Tongue (tissue), 1 donor: ENCODE measurements at regions not wholly inside any gene's neighbourhood (a gene's known extent, or its start where the extent isn't known, plus 50 kb on each side); places are given as distances from the start of the nearest gene placed in this dataset.

ENCODE experiments used
- DNase-seq: peaks from one replicate; pipeline ENCODE4 v3.0.0-alpha.2; 2015

DNA sequence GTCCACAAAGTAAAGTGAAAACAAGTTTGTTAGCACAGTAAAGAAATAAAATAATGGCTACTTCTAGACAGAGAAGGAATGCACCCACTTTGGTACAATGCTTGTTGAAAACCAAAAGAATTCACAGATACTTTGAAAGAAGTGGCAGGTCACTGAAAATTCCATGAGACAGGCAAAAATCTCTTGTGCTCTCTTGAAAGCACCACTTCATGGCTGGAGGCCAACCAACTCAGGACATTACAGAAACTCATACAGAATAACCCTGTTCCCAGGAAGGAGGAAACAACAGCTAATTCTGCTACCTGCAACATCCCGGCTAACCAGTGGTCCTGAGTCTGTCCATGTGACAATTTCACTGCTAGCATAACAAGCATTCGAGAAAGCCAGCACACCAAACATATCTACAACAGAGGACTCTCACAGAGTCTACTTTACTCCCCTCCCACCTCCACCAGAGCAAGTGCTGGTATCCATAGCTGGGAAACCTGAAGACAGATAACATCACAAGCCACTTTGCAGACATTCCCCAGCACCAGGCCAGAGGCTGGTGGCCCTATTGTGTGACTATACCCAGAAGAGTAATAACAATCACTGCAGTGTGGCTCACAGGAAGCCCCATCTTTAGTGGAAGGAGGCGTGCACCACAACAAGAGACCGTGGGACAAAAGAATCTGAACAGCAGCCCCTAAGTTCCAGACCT is 255.3 kb upstream of the SLITRK3 start:
- no peak for DNase-seq

- no peak for DNase-seq
Observed at GRCh38 chr3:165446555-165446954, 250.4 kb upstream of the SLITRK3 start.

DNA sequence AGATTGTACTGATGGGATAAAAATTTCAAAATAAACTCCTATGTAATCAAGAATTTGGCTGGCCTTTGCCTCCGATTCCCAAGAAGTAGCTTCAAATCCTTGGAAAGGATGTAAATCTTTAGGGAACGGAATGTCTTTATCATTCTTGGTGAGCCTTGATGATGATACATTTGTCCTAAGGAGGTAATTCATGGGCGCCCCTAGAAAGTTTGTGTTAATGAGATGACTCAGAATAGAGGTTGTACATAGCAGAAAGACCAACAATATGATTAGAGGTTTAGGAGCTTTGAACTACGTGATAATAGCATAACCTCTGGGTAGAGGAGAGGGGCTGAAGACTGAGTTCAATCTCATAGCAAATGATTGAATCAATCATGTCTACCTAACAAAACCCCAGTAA is 248.6 kb upstream of the SLITRK3 start:
- DNase-seq = no peak

DNA sequence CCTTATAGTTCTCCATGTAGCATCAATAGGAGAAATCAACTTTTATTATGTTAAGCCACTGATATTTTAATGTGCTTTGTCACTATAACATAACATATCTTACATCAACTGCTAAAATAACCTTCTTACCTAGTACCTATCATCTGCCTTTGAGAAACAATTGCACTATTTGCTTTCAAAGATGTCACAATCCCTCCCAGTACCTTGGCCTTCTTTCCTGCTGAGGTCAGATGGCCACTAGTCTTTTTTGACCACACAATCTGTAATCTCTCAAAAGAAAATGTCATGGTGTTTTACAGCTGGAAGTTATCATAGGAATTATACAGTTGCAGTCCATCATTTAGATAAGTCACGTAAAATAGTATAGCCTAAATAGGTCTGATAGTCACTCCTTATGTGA is 247.5 kb upstream of the SLITRK3 start:
- no peak for DNase-seq

- no peak for DNase-seq
Observed at GRCh38 chr3:165442061-165442460, 245.9 kb upstream of the SLITRK3 start.

DNA sequence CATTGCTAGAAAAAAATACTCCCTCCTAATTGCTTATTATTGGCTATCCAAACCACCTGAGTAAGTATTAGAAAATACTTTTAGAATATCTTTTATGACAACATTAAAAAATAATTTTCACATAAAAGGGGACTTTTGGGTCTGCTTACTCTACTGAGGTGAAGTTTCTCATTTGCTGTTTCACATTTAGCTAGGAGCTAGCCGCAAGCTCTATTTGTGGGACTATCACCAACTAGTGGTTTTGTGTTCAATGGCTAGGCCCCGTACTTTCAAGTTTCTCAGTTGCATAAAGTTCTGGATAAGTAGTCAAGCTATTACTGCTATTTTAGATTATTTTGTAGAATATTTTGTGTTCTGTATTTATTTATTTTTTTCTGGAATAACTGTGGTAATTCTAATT is 244.2 kb upstream of the SLITRK3 start:
- DNase-seq = no peak

- DNase-seq = no peak
Observed at GRCh38 chr3:165439765-165440164, 243.6 kb upstream of the SLITRK3 start.

DNA sequence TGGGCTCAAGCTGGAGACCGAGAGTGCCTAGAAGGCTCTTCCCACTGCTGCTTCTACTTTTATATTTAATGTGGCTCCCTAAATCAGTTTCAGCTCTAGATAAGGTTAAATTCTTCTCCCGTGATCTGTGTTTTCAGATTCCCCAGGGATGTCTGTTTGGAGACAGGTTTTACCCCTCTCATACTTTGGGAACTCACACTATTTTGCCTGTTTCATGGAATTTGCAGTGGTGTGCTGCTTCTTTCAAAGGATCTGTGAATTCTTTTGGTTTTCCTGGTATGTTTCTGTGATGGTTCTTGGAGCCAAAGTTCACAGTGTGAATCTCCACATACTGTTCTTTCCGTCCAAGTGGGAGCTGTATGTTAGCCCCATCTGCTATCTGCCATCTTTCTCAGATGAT is 238.3 kb upstream of the SLITRK3 start:
- no peak for DNase-seq

DNA sequence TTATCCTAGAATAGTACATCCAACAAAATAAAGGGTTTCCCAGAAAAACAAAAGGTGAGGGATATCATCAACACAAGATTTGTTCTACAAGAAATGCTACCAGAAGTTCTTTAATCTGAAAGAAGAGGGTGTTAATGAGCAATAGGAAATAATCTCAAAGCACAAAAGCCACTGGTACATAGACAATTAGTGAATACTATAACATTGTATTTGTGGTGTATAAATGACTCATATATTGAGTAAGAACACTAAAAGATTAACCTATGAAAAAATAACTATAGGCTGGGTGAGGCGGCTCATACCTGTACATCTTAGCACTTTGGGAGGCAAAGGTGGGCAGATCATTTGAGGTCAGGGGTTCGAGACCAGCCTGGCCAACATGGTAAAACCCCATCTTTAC is 210.2 kb upstream of the SLITRK3 start:
- DNase-seq = no peak

DNA sequence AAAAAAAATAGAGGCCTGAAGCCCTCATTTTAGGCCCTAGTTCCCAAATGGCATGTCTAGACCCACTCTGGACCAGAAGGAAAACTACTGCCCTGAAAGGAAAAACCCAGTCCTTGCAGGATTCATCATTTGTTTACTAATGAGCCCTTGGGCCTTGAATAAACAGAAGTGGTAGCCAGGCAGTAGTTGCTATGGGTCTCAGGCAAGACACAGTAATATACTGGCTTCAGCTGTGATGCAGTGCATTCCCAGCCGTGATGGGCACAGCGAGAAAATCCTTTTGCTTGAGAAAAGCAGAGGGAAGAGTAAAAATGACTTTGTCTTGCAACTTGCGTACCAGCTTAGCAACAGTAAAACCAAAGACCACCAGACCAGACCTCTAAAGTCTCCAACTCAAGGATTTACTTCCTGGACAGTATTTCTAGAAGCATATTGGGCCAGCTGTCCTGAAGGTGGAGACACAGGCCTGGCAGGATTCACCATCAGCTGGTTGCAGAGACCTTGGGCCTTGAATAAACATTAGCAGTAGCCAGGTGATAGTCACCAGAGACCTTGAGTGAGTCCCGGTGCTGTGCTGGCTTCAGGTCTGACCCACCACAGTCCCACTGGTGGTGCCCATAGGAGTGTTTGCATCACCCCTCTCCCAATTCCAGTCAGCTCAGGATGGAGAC is 208.3 kb upstream of the SLITRK3 start:
- DNase-seq = no peak

DNA sequence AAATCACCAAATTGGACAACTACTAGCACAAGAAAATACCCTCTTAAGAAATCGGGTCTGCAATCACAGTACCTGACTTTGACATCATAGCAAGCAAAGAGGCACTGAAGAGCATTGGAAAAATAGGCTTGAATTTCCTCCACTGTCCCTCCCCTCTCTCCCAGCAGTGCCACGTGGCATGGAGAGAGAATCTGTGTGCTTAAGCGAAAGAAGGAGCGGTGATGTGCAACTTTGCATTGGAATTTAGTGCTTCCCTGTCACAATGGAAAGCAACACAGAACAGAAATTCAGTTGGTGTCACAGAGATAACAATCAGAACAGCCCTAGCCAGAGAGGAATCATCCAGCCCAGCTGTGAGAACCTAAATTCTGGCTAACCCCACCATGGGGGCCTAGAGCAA is 207.5 kb upstream of the SLITRK3 start:
- no peak for DNase-seq

- DNase-seq = no peak
Observed at GRCh38 chr3:165395188-165395587, 199.0 kb upstream of the SLITRK3 start.

DNA sequence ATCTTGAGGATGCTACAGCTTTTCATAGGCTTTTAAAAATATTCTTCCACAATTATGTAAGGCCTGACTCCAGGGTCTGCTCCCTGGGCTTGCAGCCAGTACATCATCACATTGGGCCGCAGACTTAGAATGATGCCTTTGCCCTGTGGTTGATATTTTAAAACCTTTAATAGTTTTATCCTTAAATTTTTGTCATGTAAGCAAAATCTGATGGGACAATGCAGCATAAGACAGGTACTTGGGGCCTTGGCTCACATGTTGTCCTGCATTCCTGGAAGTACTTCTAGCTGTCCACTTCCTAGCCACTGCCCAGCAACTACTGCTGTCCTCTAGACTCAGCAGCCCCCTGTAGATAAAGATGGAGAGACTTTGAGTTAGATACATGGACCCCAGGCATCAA is 197.3 kb upstream of the SLITRK3 start:
- no peak for DNase-seq

- no peak for DNase-seq
Observed at GRCh38 chr3:165390166-165390565, 194.0 kb upstream of the SLITRK3 start.

DNA sequence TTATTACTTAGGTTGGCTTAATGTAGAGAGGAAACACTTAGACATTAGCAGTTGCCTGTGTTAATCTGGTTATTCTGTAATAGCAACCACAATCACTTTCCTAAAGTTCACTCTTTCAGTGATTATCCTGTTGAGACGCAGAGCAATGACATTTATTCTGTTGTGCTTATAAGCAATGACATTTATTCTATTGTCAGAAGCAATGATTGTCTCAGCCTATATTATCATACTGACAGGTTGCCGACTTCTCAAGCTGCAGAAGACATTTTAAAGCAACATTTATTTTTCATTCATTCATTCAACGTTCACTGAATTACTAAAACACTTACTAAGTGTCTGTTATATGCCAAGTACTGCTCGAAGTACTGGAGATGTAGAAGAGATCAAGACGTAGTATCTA is 193.5 kb upstream of the SLITRK3 start:
- no peak for DNase-seq

DNA sequence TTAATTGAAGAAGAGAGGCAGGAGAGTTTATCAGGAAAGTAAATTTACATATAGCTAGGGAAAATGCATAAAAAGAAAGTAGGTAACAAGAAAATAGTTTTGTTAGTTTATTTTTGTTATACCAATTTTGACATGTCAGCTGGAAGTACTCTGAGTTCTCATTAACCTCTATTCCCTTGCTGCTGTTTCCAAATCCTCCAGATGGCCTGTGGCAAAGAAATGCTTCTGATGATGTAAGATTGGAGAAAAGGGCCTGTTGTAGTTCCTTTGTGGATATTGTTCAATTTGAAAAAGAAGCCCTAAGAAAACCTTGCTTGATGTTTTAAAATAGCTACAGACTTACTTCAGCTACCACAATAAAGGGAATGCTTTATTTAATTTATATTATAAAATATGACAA is 192.9 kb upstream of the SLITRK3 start:
- DNase-seq = peak; percentile 38

- no peak for DNase-seq
Observed at GRCh38 chr3:165383381-165383780, 187.2 kb upstream of the SLITRK3 start.

- no peak for DNase-seq
Observed at GRCh38 chr3:165382672-165383071, 186.5 kb upstream of the SLITRK3 start.

- DNase-seq = no peak
Observed at GRCh38 chr3:165378761-165379160, 182.6 kb upstream of the SLITRK3 start.

- no peak for DNase-seq
Observed at GRCh38 chr3:165359005-165359404, 162.8 kb upstream of the SLITRK3 start.

GRCh38 chr3:165355316-165355715 is 159.1 kb upstream of the SLITRK3 start:
- DNase-seq = no peak

DNA sequence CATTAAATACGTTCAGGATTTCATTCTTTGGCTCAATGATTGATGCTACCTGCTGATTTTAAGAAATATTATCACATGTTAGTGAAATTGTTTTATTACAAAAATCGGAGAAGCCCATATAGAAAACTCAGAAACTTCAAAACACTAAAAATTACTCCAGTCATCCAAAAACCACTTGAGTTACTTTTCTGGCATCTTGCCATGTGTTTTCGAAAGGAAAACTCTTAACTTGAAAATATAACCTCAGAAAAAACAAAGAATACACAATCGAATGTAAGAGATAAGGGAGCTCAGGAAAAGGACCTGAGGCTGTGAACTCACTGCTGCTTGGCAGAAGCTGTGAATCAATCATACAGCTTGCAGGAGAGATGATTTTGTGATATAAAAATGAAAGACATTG is 151.3 kb upstream of the SLITRK3 start:
- DNase-seq = peak; percentile 1

DNA sequence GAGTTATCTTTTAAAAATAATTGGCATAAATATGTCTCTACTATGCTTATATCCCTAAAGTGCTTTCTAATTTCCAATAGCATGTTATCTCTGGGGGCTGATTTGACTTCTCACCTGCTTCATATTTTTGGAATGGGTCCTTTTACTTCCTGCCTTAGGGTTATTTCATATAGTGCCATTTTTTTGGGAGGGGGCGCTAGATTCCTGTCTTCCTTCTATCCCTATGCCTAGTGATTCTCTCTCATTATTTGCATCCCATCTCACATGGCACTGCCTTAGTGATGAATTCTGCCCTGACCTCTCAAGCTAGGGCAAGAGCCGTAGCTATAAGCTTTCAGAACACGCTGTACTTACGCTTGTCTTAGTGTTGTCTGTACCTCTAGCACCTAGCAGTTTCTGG is 150.3 kb upstream of the SLITRK3 start:
- no peak for DNase-seq

DNA sequence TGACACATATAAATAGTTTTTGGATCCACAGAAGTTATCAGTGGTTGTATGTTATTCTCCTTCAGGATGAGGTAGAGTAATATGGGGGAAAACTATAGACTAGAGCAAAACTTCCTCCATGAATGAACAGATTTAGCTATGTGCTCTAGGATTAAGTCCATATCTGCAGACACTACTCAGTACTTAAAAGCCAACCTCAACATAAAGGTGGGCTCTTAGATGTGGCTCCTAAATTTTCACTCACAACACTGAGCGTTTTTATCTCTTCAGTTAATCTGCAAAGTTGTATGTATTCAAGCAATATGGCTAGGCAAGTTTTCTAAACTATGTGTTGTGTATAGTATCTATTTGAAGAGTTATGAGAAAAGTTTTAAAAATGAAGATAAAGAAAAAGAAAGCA is 147.0 kb upstream of the SLITRK3 start:
- DNase-seq = no peak
